ENCODE measurements at regions not wholly inside any gene's neighbourhood (a gene's known extent, or its start where the extent isn't known, plus 50 kb on each side); places are given as distances from the start of the nearest gene placed in this dataset.

DNA sequence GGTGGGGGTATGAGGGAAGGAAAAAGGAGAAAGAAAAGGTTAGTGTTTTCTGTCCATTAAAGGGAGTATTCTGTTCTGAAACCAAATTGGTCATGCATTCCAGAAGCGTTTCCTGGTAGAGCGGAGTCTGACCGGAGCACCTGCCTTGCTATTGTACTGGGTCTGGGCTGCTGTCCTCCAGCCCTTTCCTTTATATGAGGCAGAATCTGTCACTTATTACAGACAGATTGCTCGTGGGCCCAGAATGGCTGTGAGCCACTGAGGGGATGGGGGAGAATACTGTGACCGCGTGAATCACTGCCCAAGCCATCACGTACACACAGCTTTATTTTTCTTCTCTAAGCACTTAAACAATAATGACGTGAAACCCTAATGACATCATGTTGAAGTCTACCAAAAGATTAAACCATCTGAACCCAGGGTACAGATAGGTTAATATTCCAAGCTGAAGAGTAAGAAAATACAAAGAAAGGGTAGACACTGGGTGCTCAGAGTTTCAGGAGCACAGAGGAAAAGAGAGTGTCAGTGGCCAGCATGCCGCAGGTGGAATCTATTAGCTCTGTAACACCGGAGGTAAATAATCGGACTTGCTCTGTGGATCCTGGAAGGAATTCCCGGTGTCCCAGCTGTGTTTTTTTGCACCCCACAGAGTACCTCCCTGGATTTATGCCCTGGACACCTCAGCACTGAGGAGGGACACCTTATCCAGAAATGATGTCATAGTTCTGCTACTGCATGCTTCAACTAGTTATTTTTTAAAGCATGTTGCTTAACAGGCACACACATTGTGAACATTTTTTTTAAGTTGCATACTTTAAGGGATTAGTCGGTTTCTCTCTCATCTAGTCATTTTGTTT, 573.3 kb downstream of the PKHD1 start:
- H3K4me2 ChIP-seq, result no peak overlapping the region
- H3K36me3 ChIP-seq (ENCODE audit: low read depth), result no peaks in the 10 kb centered on the region
- H3K9me3 ChIP-seq (ENCODE audit: insufficient read depth, low read depth), result no peaks in the 10 kb centered on the region
- intact Hi-C loops (cut with micrococcal nuclease; ENCODE audit: unreplicated experiment), result no loop called here
- no peaks in the 10 kb centered on the region for H3K27me3 ChIP-seq (ENCODE audit: insufficient read depth, low read depth)
- CTCF ChIA-PET, result no interaction called here
- H3K79me2 ChIP-seq (ENCODE audit: low read depth), result no peaks in the 10 kb centered on the region
- H3K4me1 ChIP-seq (replicated peaks; ENCODE audit: insufficient read depth), result no peaks in the 10 kb centered on the region
- no peaks in the 10 kb centered on the region for H3F3A ChIP-seq (ENCODE audit: insufficient read depth, low read depth)
- POLR2A ChIA-PET (ENCODE audit: unreplicated experiment), result no interaction called here
- BruUV-seq (replicated peaks), result no TSS peak
- no peak overlapping the region for H3K4me3 ChIP-seq
- no peak overlapping the region for H3K27ac ChIP-seq
- H2AFZ ChIP-seq, result no peak overlapping the region
- no peaks in the 10 kb centered on the region for H3K9me2 ChIP-seq (ENCODE audit: insufficient read depth)
- TF ChIP-seq, protein P1, sequence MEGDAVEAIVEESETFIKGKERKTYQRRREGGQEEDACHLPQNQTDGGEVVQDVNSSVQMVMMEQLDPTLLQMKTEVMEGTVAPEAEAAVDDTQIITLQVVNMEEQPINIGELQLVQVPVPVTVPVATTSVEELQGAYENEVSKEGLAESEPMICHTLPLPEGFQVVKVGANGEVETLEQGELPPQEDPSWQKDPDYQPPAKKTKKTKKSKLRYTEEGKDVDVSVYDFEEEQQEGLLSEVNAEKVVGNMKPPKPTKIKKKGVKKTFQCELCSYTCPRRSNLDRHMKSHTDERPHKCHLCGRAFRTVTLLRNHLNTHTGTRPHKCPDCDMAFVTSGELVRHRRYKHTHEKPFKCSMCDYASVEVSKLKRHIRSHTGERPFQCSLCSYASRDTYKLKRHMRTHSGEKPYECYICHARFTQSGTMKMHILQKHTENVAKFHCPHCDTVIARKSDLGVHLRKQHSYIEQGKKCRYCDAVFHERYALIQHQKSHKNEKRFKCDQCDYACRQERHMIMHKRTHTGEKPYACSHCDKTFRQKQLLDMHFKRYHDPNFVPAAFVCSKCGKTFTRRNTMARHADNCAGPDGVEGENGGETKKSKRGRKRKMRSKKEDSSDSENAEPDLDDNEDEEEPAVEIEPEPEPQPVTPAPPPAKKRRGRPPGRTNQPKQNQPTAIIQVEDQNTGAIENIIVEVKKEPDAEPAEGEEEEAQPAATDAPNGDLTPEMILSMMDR (conservative IDR thresholded peaks at IDR 0.05), result no peak
- no peak for TF ChIP-seq EZH2 (IDR thresholded peaks at IDR 0.05; ENCODE audit: low read depth)
- no peaks in the 10 kb centered on the region for H4K20me1 ChIP-seq (ENCODE audit: insufficient read depth)
- no peak for DNase-seq

DNA sequence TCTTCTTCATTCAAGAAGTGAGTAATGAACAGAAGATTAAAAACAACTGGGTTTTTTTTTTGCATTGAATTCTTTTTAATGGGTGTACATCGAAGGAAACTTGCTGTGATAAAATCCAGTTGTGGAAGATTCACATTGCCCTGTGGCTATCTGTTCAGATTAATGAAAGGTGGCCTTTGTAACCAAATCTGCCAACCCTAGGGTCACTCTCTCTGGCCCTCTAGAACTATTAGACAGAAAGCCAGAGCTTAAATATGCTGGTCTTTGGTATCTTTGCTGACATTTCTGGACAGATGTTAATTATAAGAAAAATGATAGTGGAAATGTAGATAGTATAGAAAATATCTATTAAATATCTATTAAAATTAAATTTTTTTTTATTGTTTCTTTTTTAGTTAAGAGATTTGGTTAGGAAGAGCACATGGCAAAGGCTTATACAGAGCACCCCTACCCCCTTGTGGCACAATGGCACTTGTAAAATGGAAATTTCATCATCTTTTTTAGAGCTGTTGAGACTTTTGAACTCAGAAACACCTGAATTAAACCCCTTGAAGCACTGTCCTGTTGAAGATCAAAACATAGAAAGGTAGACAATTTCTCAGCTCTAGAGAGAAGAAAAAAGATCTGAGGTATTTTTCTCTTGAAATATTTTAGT, 572.5 kb downstream of the PKHD1 start:
- H3K27ac ChIP-seq, result no peak overlapping the region
- BruUV-seq (replicated peaks), result no TSS peak
- intact Hi-C loops (cut with micrococcal nuclease; ENCODE audit: unreplicated experiment), result no loop called here

DNA sequence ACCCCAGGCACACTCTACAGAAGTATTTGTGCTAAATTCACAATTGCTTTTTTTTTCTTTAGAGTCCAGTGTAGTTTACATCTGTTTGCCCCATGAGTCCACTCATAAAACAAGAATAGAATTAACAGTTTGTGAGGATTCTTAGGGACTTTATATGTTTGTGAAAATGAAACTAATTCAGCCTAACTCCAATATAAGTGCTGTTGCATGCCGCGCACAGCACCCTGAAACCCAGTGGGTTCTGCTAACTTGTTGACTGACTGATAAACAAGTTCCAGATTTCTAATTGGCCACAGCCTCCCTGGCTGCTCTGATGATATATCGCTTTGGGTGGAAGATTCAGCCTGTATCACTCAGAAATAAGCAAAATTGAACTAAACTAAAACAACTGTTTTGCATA, 561.4 kb downstream of the PKHD1 start:
- peaks cover 13% of the 10 kb centered on the region for H3K4me1 ChIP-seq (replicated peaks; ENCODE audit: insufficient read depth)
- H3K36me3 ChIP-seq (ENCODE audit: low read depth), result no peaks in the 10 kb centered on the region
- no peaks in the 10 kb centered on the region for H3K9me2 ChIP-seq (ENCODE audit: insufficient read depth)
- H4K20me1 ChIP-seq (ENCODE audit: insufficient read depth), result no peaks in the 10 kb centered on the region
- CTCF ChIA-PET, result no interaction called here
- no peak overlapping the region for H3K27ac ChIP-seq
- H3K4me2 ChIP-seq, result no peak overlapping the region
- no peaks in the 10 kb centered on the region for H3K27me3 ChIP-seq (ENCODE audit: insufficient read depth, low read depth)
- no peak overlapping the region for H3K4me3 ChIP-seq
- no peaks in the 10 kb centered on the region for H3F3A ChIP-seq (ENCODE audit: insufficient read depth, low read depth)
- intact Hi-C loops (cut with micrococcal nuclease; ENCODE audit: unreplicated experiment), result no loop called here
- POLR2A ChIA-PET (ENCODE audit: unreplicated experiment), result no interaction called here
- H3K79me2 ChIP-seq (ENCODE audit: low read depth), result no peaks in the 10 kb centered on the region
- no peak for TF ChIP-seq EZH2 (IDR thresholded peaks at IDR 0.05; ENCODE audit: low read depth)
- TF ChIP-seq, protein P1 (conservative IDR thresholded peaks at IDR 0.05), result no peak
- H2AFZ ChIP-seq, result no peak overlapping the region
- H3K9me3 ChIP-seq (ENCODE audit: insufficient read depth, low read depth), result peaks cover 7% of the 10 kb centered on the region; the same call in 1 of the 2 replicates
- no TSS peak for BruUV-seq (replicated peaks)
- no peak for DNase-seq

More for the DNA sequence above, 572.5 kb downstream of the PKHD1 start:
- no peak for TF ChIP-seq EZH2 (IDR thresholded peaks at IDR 0.05; ENCODE audit: low read depth)
- TF ChIP-seq, protein P1 (conservative IDR thresholded peaks at IDR 0.05), result no peak
- ChIA-PET CTCF (no interaction called here), POLR2A (ENCODE audit: unreplicated experiment) (no interaction called here)
- H3K9me3 ChIP-seq (ENCODE audit: insufficient read depth, low read depth), result no peaks in the 10 kb centered on the region
- no peaks in the 10 kb centered on the region for H3K4me1 ChIP-seq (replicated peaks; ENCODE audit: insufficient read depth)
- no peaks in the 10 kb centered on the region for H3K27me3 ChIP-seq (ENCODE audit: insufficient read depth, low read depth)
- H3K79me2 ChIP-seq (ENCODE audit: low read depth), result no peaks in the 10 kb centered on the region
- H3K9me2 ChIP-seq (ENCODE audit: insufficient read depth), result no peaks in the 10 kb centered on the region
- H3F3A ChIP-seq (ENCODE audit: insufficient read depth, low read depth), result no peaks in the 10 kb centered on the region
- no peak overlapping the region for H3K4me3 ChIP-seq
- H3K4me2 ChIP-seq, result no peak overlapping the region
- H3K36me3 ChIP-seq (ENCODE audit: low read depth), result no peaks in the 10 kb centered on the region
- H4K20me1 ChIP-seq (ENCODE audit: insufficient read depth), result no peaks in the 10 kb centered on the region
- H2AFZ ChIP-seq, result no peak overlapping the region
- no peak for DNase-seq
